H1 (cell line): ENCODE measurements at regions not wholly inside any gene's neighbourhood (a gene's known extent, or its start where the extent isn't known, plus 50 kb on each side); places are given as distances from the start of the nearest gene placed in this dataset.

Source experiments
- CTCF ChIA-PET: fragments of 300-600 bp; sonication (Branson Sonifier 250); formaldehyde crosslinking; loops from one replicate; lab custom pipeline; 2021; ENCODE audit not compliant: partially characterized antibody; lab: Charles Lee
- POLR2A ChIA-PET: fragments of 300-600 bp; sonication (Branson Sonifier 250); formaldehyde crosslinking; loops from one replicate; lab custom pipeline; 2021; ENCODE audit warnings: inconsistent platforms; ENCODE audit not compliant: partially characterized antibody; lab: Charles Lee
- DNase-seq, 2 experiments: peaks; one replicate each; pipeline versions ENCODE4 v3.0.0 to v3.0.0-alpha.2; 2010 to 2022; ENCODE audit warnings: low spot score in 2 of 2, low read depth in 1 of 2, mixed read lengths in 1 of 2
- FAIRE-seq: peaks from 2 replicates; lab custom pipeline; 2011; peaks lifted over from hg19 to GRCh38; lab: Jason Lieb, UNC
- H2AFZ ChIP-seq: 2 replicates; pipeline ENCODE4 v1.8.1; 2012; ENCODE audit warnings: low read length, inconsistent platforms
- H2AK5ac ChIP-seq: 2 replicates; pipeline ENCODE4 v1.6.1; 2013; ENCODE audit warnings: low read depth, low read length
- H2BK120ac ChIP-seq: replicated peaks from 2 replicates; pipeline ENCODE3; 2013; ENCODE audit warnings: low read depth, low read length, inconsistent platforms
- H2BK12ac ChIP-seq: 2 replicates; pipeline ENCODE4 v1.6.1; 2013; ENCODE audit warnings: low read depth, low read length
- H2BK15ac ChIP-seq: 2 replicates; pipeline ENCODE4 v1.6.1; 2013; ENCODE audit warnings: low read length
- H2BK20ac ChIP-seq: 2 replicates; pipeline ENCODE4 v1.6.1; 2013; ENCODE audit warnings: low read length
- H2BK5ac ChIP-seq: 2 replicates; pipeline ENCODE4 v1.6.1; 2013; ENCODE audit warnings: low read depth, low read length
- H3K14ac ChIP-seq: 2 replicates; pipeline ENCODE4 v1.6.1; 2013; ENCODE audit warnings: inconsistent platforms; ENCODE audit not compliant: insufficient read length
- H3K18ac ChIP-seq: 2 replicates; pipeline ENCODE4 v1.6.1; 2013; ENCODE audit warnings: low read length; ENCODE audit errors: extremely low read depth
- H3K23ac ChIP-seq: 2 replicates; pipeline ENCODE4 v1.6.1; 2013; ENCODE audit warnings: inconsistent platforms; ENCODE audit not compliant: insufficient read length
- H3K23me2 ChIP-seq: 2 replicates; pipeline ENCODE4 v1.6.1; 2013; ENCODE audit warnings: low read depth, low read length
- H3K27ac ChIP-seq: 2 replicates; pipeline ENCODE4 v1.6.1; 2011; ENCODE audit warnings: low read depth, low read length, inconsistent platforms
- H3K27me3 ChIP-seq, 4 experiments: replicated peaks in 1 of 4; 1 replicate in 1 of 4; 2 replicates in 3 of 4; pipeline versions ENCODE4 v1.6.1 to v1.8.1; 2011 to 2013; ENCODE audit warnings: low read length in 3 of 4, mild to moderate bottlenecking in 3 of 4, inconsistent platforms in 2 of 4, mixed read lengths in 2 of 4, moderate library complexity in 1 of 4; ENCODE audit not compliant: control insufficient read depth in 3 of 4, insufficient read depth in 3 of 4; ENCODE audit errors: extremely low read depth in 1 of 4
- H3K36me3 ChIP-seq, 4 experiments: 2 replicates each; pipeline versions ENCODE4 v1.6.1 to v1.8.1; 2011 to 2013; ENCODE audit warnings: mild to moderate bottlenecking in 4 of 4, low read length in 3 of 4, moderate library complexity in 2 of 4, control low read depth in 1 of 4, inconsistent platforms in 1 of 4; ENCODE audit not compliant: insufficient read depth in 4 of 4, control insufficient read depth in 2 of 4
- H3K4ac ChIP-seq: replicated peaks from 2 replicates; pipeline ENCODE3; 2013; ENCODE audit warnings: low read length, low read depth, mixed read lengths, inconsistent platforms; ENCODE audit not compliant: insufficient read length
- H3K4me1 ChIP-seq, 4 experiments: replicated peaks in 1 of 4; 1 replicate in 1 of 4; 2 replicates in 3 of 4; pipeline versions ENCODE4 v1.6.1 to v1.8.1; 2011 to 2013; ENCODE audit warnings: low read length in 3 of 4, inconsistent platforms in 2 of 4, mixed read lengths in 1 of 4; ENCODE audit not compliant: insufficient read depth in 4 of 4, control insufficient read depth in 3 of 4
- H3K4me2 ChIP-seq, 2 experiments: 2 replicates each; pipeline versions ENCODE4 v1.6.1 to v1.8.1; 2011 to 2013; ENCODE audit warnings: low read depth in 2 of 2, low read length in 2 of 2, control low read depth in 1 of 2, inconsistent platforms in 1 of 2, mild to moderate bottlenecking in 1 of 2; ENCODE audit not compliant: insufficient read depth in 1 of 2
- H3K4me3 ChIP-seq, 4 experiments: fragments of 200-600, 300-600 bp in 1 of 4; sonication (generic), shearing (Covaris generic), sonication (Bioruptor Twin) in 1 of 4; 2 replicates each; pipeline versions ENCODE4 v1.5.1 to v1.8.1; 2011 to 2016; ENCODE audit warnings: low read length in 4 of 4, low read depth in 3 of 4, control low read depth in 2 of 4, inconsistent platforms in 2 of 4, mild to moderate bottlenecking in 2 of 4, mixed read lengths in 1 of 4, moderate library complexity in 1 of 4; ENCODE audit not compliant: insufficient read depth in 2 of 4; ENCODE audit errors: extremely low read depth in 1 of 4
- H3K56ac ChIP-seq: replicated peaks from 2 replicates; pipeline ENCODE3; 2013; ENCODE audit warnings: low read depth, mild to moderate bottlenecking, mixed read lengths, low read length, inconsistent platforms; ENCODE audit not compliant: insufficient read length
- H3K79me1 ChIP-seq: 2 replicates; pipeline ENCODE4 v1.6.1; 2013; ENCODE audit warnings: low read depth, low read length, control low read depth
- H3K79me2 ChIP-seq, 2 experiments: 2 replicates each; pipeline versions ENCODE4 v1.6.1 to v1.8.1; 2012 to 2013; ENCODE audit warnings: low read length in 2 of 2, mild to moderate bottlenecking in 2 of 2, inconsistent platforms in 1 of 2; ENCODE audit not compliant: insufficient read depth in 2 of 2, control insufficient read depth in 1 of 2
- H3K9ac ChIP-seq, 4 experiments: replicated peaks in 1 of 4; 1 replicate in 1 of 4; 2 replicates in 3 of 4; pipeline versions ENCODE4 v1.6.1 to v1.8.1; 2011 to 2013; ENCODE audit warnings: low read depth in 3 of 4, low read length in 3 of 4, control low read depth in 2 of 4, mild to moderate bottlenecking in 2 of 4, moderate library complexity in 2 of 4, inconsistent platforms in 1 of 4; ENCODE audit errors: extremely low read depth in 1 of 4
- H3K9me3 ChIP-seq, 2 experiments: 2 replicates each; pipeline versions ENCODE4 v1.6.1 to v1.8.1; 2012 to 2013; ENCODE audit warnings: mild to moderate bottlenecking in 2 of 2, moderate library complexity in 2 of 2, control low read depth in 1 of 2, inconsistent platforms in 1 of 2, low read depth in 1 of 2, low read length in 1 of 2, mixed read lengths in 1 of 2; ENCODE audit not compliant: insufficient read depth in 2 of 2
- H4K20me1 ChIP-seq, 2 experiments: replicated peaks in 1 of 2; 2 replicates each; pipeline versions ENCODE3 to v1.8.1; 2011 to 2013; ENCODE audit warnings: inconsistent platforms in 2 of 2, low read length in 2 of 2, mild to moderate bottlenecking in 1 of 2; ENCODE audit not compliant: insufficient read depth in 2 of 2, control insufficient read depth in 1 of 2
- H4K5ac ChIP-seq: 2 replicates; pipeline ENCODE4 v1.6.1; 2013; ENCODE audit warnings: low read length, low read depth, mixed read lengths, inconsistent platforms; ENCODE audit not compliant: insufficient read length
- H4K8ac ChIP-seq: 2 replicates; pipeline ENCODE4 v1.8.0; 2013; ENCODE audit warnings: mild to moderate bottlenecking, moderate library complexity, low read length, inconsistent platforms; ENCODE audit not compliant: insufficient read depth; ENCODE audit errors: extremely low read depth
- H4K91ac ChIP-seq: replicated peaks from 2 replicates; pipeline ENCODE3; 2013; ENCODE audit warnings: low read length, mixed read lengths, inconsistent platforms; ENCODE audit not compliant: insufficient read length
- BACH1 ChIP-seq: IDR thresholded peaks from 2 replicates; pipeline ENCODE4 v1.6.1; 2012; ENCODE audit warnings: low read length, improper control_type of control experiment
- CBX8 ChIP-seq: fragments of 300-800, 300-1000 bp; sonication (generic); IDR thresholded peaks from 2 replicates; pipeline ENCODE4 v1.7.1; 2016; ENCODE audit warnings: low read depth, low read length, borderline replicate concordance
- EGR1 ChIP-seq: IDR thresholded peaks from 2 replicates; pipeline ENCODE4 v1.6.1; 2011; ENCODE audit warnings: low read depth, low read length, borderline replicate concordance
- HDAC2 ChIP-seq, 2 experiments: fragments of 300-600 bp in 1 of 2; sonication (generic) in 1 of 2; IDR thresholded peaks; 2 replicates each; pipeline ENCODE4 v1.6.1; 2011 to 2012; ENCODE audit warnings: low read depth in 2 of 2, low read length in 2 of 2, mild to moderate bottlenecking in 2 of 2, moderate library complexity in 2 of 2, borderline replicate concordance in 1 of 2, inconsistent platforms in 1 of 2
- JUN ChIP-seq: IDR thresholded peaks from 2 replicates; pipeline ENCODE4 v1.6.1; 2011; ENCODE audit warnings: low read depth, mild to moderate bottlenecking, improper control_type of control experiment, low read length
- KDM5A ChIP-seq: fragments of 200-600 bp; IDR thresholded peaks from 2 replicates; pipeline ENCODE4 v1.7.1; 2012; ENCODE audit warnings: mild to moderate bottlenecking, low read length, inconsistent platforms, mixed read lengths
- NANOG ChIP-seq: IDR thresholded peaks from 2 replicates; pipeline ENCODE4 v1.6.1; 2011; ENCODE audit warnings: low read length, low read depth, mild to moderate bottlenecking, inconsistent platforms; ENCODE audit not compliant: insufficient read depth, poor library complexity, severe bottlenecking
- POLR2A ChIP-seq, 2 experiments: IDR thresholded peaks; 1 replicate in 1 of 2; 2 replicates in 1 of 2; pipeline ENCODE4 v1.6.1; 2011; ENCODE audit warnings: low read depth in 2 of 2, low read length in 2 of 2, mild to moderate bottlenecking in 2 of 2; ENCODE audit errors: control extremely low read depth in 1 of 2
- RBBP5 ChIP-seq: IDR thresholded peaks from 2 replicates; pipeline ENCODE4 v1.7.1; 2012; ENCODE audit warnings: low read depth, mild to moderate bottlenecking, inconsistent platforms, low read length, moderate library complexity, borderline replicate concordance
- SP1 ChIP-seq: IDR thresholded peaks from 2 replicates; pipeline ENCODE4 v1.6.1; 2011; ENCODE audit warnings: low read depth, low read length
- TAF1 ChIP-seq: IDR thresholded peaks from 2 replicates; pipeline ENCODE4 v1.6.1; 2011; ENCODE audit warnings: mild to moderate bottlenecking, low read depth, low read length
- TBP ChIP-seq: IDR thresholded peaks from 2 replicates; pipeline ENCODE4 v1.6.1; 2011; ENCODE audit warnings: low read depth, low read length, improper control_type of control experiment
- USF2 ChIP-seq: IDR thresholded peaks from 2 replicates; pipeline ENCODE4 v1.6.1; 2011; ENCODE audit warnings: low read length, improper control_type of control experiment

- no peak overlapping the region for H4K91ac ChIP-seq
- no peak for FAIRE-seq
- no peak overlapping the region for H3K14ac ChIP-seq
- H3K27me3 ChIP-seq: no peaks in the 10 kb centered on the region
- H4K5ac ChIP-seq: no peak overlapping the region
- no peak overlapping the region for H3K9ac ChIP-seq
- no peak overlapping the region for H2BK12ac ChIP-seq
- POLR2A ChIA-PET: no interaction called here
- no peak overlapping the region for H3K4me3 ChIP-seq
- H3K27ac ChIP-seq: no peak overlapping the region
- peaks cover 24 to 72% of the 10 kb centered on the region in 2 experiments for H3K9me3 ChIP-seq
- H3K79me2 ChIP-seq: no peaks in the 10 kb centered on the region
- H2AFZ ChIP-seq: no peak overlapping the region
- H2AK5ac ChIP-seq: no peak overlapping the region
- no peaks in the 10 kb centered on the region for H3K23me2 ChIP-seq
- no peak overlapping the region for H4K8ac ChIP-seq
- no peak overlapping the region for H3K56ac ChIP-seq
- no peak overlapping the region for H2BK15ac ChIP-seq
- H3K79me1 ChIP-seq: no peaks in the 10 kb centered on the region
- CTCF ChIA-PET: no interaction called here
- no peaks in the 10 kb centered on the region for H4K20me1 ChIP-seq
- no peak overlapping the region for H3K23ac ChIP-seq
- no peaks in the 10 kb centered on the region for H3K36me3 ChIP-seq
- no peaks in the 10 kb centered on the region for H3K4me1 ChIP-seq
- no peak for TF ChIP-seq EGR1
- no peak for TF ChIP-seq TAF1
- TF ChIP-seq USF2: no peak
- no peak for TF ChIP-seq NANOG
- no peak for TF ChIP-seq RBBP5
- TF ChIP-seq POLR2A (IDR thresholded peaks at IDR 0.05; ENCODE audit: control extremely low read depth in 1 of 2, low read depth in 2 of 2, low read length in 2 of 2): no peak
- no peak for TF ChIP-seq JUN
- TF ChIP-seq HDAC2 (IDR thresholded peaks at IDR 0.05; ENCODE audit: borderline replicate concordance in 1 of 2, low read depth in 2 of 2, low read length in 2 of 2): no peak
- TF ChIP-seq SP1: no peak
- no peak for TF ChIP-seq KDM5A
- TF ChIP-seq CBX8: no peak
- no peak for TF ChIP-seq BACH1
- no peak for TF ChIP-seq TBP
- H2BK20ac ChIP-seq: no peak overlapping the region
- no peak overlapping the region for H2BK120ac ChIP-seq
- H2BK5ac ChIP-seq: no peak overlapping the region
- H3K4ac ChIP-seq: no peak overlapping the region
- no peak overlapping the region for H3K4me2 ChIP-seq
- no peak overlapping the region for H3K18ac ChIP-seq
- no peak for DNase-seq
Observed at GRCh38 chrY:8085925-8086324, 1174.4 kb upstream of the AMELY start.
